Glutamatergic neuron (in vitro differentiated cells): ENCODE measurements at regions not wholly inside any gene's neighbourhood (a gene's known extent, or its start where the extent isn't known, plus 50 kb on each side); places are given as distances from the start of the nearest gene placed in this dataset.

ENCODE experiments used
- DNase-seq: peaks from one replicate; pipeline ENCODE4 v3.0.0; 2022
- H3K27ac Mint-ChIP-seq: one replicate; pipeline ENCODE4 v1.8.0; 2020; ENCODE audit warnings: mild to moderate bottlenecking, mixed read lengths, inconsistent platforms; ENCODE audit not compliant: unreplicated experiment
- H3K27me3 Mint-ChIP-seq: one replicate; pipeline ENCODE4 v1.8.0; 2020; ENCODE audit warnings: mild to moderate bottlenecking, moderate library complexity, mixed read lengths, inconsistent platforms; ENCODE audit not compliant: unreplicated experiment
- H3K36me3 Mint-ChIP-seq: one replicate; pipeline ENCODE4 v1.8.0; 2020; ENCODE audit warnings: mild to moderate bottlenecking, mixed read lengths, inconsistent platforms; ENCODE audit not compliant: unreplicated experiment
- H3K4me1 Mint-ChIP-seq: one replicate; pipeline ENCODE4 v1.8.0; 2020; ENCODE audit warnings: mild to moderate bottlenecking, low read depth, mixed read lengths, inconsistent platforms; ENCODE audit not compliant: unreplicated experiment
- H3K4me3 Mint-ChIP-seq: one replicate; pipeline ENCODE4 v1.8.0; 2020; ENCODE audit warnings: mild to moderate bottlenecking, mixed read lengths, inconsistent platforms; ENCODE audit not compliant: unreplicated experiment
- H3K9me3 Mint-ChIP-seq: one replicate; pipeline ENCODE4 v1.8.0; 2020; ENCODE audit warnings: mild to moderate bottlenecking, moderate library complexity, mixed read lengths, inconsistent platforms; ENCODE audit not compliant: unreplicated experiment
- CTCF ChIP-seq: fragments of 200-600 bp; sonication (generic); IDR thresholded peaks from one replicate; pipeline ENCODE4 v1.5.0; 2021; ENCODE audit not compliant: partially characterized antibody, unreplicated experiment

- no peak overlapping the region for H3K27ac Mint-ChIP-seq
- DNase-seq = no peak
- peaks cover 3% of the 10 kb centered on the region for H3K27me3 Mint-ChIP-seq
- peaks cover 4% of the 10 kb centered on the region for H3K9me3 Mint-ChIP-seq
- TF ChIP-seq CTCF = no peak
- peaks cover 8% of the 10 kb centered on the region for H3K36me3 Mint-ChIP-seq
- no peaks in the 10 kb centered on the region for H3K4me1 Mint-ChIP-seq
- no peak overlapping the region for H3K4me3 Mint-ChIP-seq
These were observed 156.9 kb upstream of the MVB12B start for GRCh38 chr9:126169736-126170135.

- TF ChIP-seq CTCF = no peak
- Mint-ChIP-seq H3K4me3 (no peak overlapping the region), H3K27ac (no peak overlapping the region), H3K4me1 (no peaks in the 10 kb centered on the region), H3K9me3 (peaks cover 4% of the 10 kb centered on the region), H3K36me3 (peaks cover 14% of the 10 kb centered on the region), H3K27me3 (peaks cover 6% of the 10 kb centered on the region)
- no peak for DNase-seq
These were observed 156.3 kb upstream of the MVB12B start for GRCh38 chr9:126170286-126170823.

- no peak for DNase-seq
- Mint-ChIP-seq H3K4me3 (no peak overlapping the region), H3K27ac (no peak overlapping the region), H3K9me3 (peaks cover 4% of the 10 kb centered on the region), H3K27me3 (peaks cover 6% of the 10 kb centered on the region), H3K4me1 (no peaks in the 10 kb centered on the region), H3K36me3 (peaks cover 18% of the 10 kb centered on the region)
- TF ChIP-seq CTCF = no peak
These were observed 155.0 kb upstream of the MVB12B start for GRCh38 chr9:126171641-126172040.

- Mint-ChIP-seq H3K36me3 (peaks cover 18% of the 10 kb centered on the region), H3K27ac (no peak overlapping the region), H3K27me3 (peaks cover 6% of the 10 kb centered on the region), H3K9me3 (peaks cover 4% of the 10 kb centered on the region), H3K4me3 (no peak overlapping the region), H3K4me1 (no peaks in the 10 kb centered on the region)
- no peak for DNase-seq
- no peak for TF ChIP-seq CTCF
These were observed 153.2 kb upstream of the MVB12B start for GRCh38 chr9:126173401-126173800.

GRCh38 chr9:126173929-126174328 lies 152.7 kb upstream of the MVB12B start:
- H3K4me1 Mint-ChIP-seq = no peaks in the 10 kb centered on the region
- DNase-seq = no peak
- H3K27me3 Mint-ChIP-seq = peaks cover 6% of the 10 kb centered on the region
- no peak overlapping the region for H3K27ac Mint-ChIP-seq
- peaks cover 4% of the 10 kb centered on the region for H3K9me3 Mint-ChIP-seq
- TF ChIP-seq CTCF = no peak
- peaks cover 18% of the 10 kb centered on the region for H3K36me3 Mint-ChIP-seq
- H3K4me3 Mint-ChIP-seq = no peak overlapping the region
